Osteocyte (in vitro differentiated cells): ENCODE measurements at regions not wholly inside any gene's neighbourhood (a gene's known extent, or its start where the extent isn't known, plus 50 kb on each side); places are given as distances from the start of the nearest gene placed in this dataset.

Source experiments
- DNase-seq: peaks from one replicate; pipeline ENCODE4 v3.0.0; 2021; ENCODE audit warnings: mixed read lengths; ENCODE audit not compliant: unreplicated experiment; ENCODE audit errors: extremely low spot score
- H3K27ac Mint-ChIP-seq: one replicate; pipeline ENCODE4 v1.8.0; 2021; ENCODE audit warnings: mild to moderate bottlenecking, mixed read lengths; ENCODE audit not compliant: unreplicated experiment
- H3K27me3 Mint-ChIP-seq: one replicate; pipeline ENCODE4 v1.8.0; 2021; ENCODE audit warnings: mixed read lengths; ENCODE audit not compliant: unreplicated experiment
- H3K36me3 Mint-ChIP-seq: one replicate; pipeline ENCODE4 v1.8.0; 2021; ENCODE audit warnings: mixed read lengths; ENCODE audit not compliant: unreplicated experiment
- H3K4me1 Mint-ChIP-seq: one replicate; pipeline ENCODE4 v1.8.0; 2021; ENCODE audit warnings: mixed read lengths; ENCODE audit not compliant: unreplicated experiment
- H3K4me3 Mint-ChIP-seq: one replicate; pipeline ENCODE4 v1.8.0; 2021; ENCODE audit warnings: mild to moderate bottlenecking, moderate library complexity, mixed read lengths; ENCODE audit not compliant: unreplicated experiment
- H3K9me3 Mint-ChIP-seq: one replicate; pipeline ENCODE4 v1.8.0; 2021; ENCODE audit warnings: mixed read lengths; ENCODE audit not compliant: unreplicated experiment
- CTCF ChIP-seq: fragments of 200-600 bp; sonication (generic); IDR thresholded peaks from 2 replicates; pipeline ENCODE4 v1.5.0; 2021; ENCODE audit warnings: antibody characterized with exemption, mild to moderate bottlenecking, moderate library complexity

DNA sequence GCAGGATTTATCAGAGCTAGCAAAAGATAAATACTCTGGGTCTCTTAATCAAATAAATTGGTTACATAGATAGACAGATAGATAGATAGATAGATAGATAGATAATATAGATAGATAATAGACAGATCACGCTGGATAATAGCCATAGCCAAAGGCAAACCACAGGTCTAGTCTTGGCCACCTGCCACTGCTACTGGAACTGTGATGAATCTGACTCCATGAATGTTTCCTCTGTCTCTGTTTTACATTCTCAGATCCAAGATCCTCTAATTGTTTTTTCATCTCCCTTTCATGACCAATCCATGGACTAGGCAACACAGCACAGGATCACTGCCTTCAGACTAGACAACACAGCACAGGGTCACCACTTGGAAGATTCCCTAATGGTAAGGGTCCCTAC, 444.7 kb upstream of the NFIA start:
- DNase-seq: no peak
- H3K4me3 Mint-ChIP-seq: no peak overlapping the region
- H3K36me3 Mint-ChIP-seq: no peaks in the 10 kb centered on the region
- H3K4me1 Mint-ChIP-seq: peaks cover 8% of the 10 kb centered on the region
- TF ChIP-seq CTCF: no peak
- H3K9me3 Mint-ChIP-seq: no peaks in the 10 kb centered on the region
- peaks cover 18% of the 10 kb centered on the region for H3K27me3 Mint-ChIP-seq
- H3K27ac Mint-ChIP-seq: no peak overlapping the region

- H3K9me3 Mint-ChIP-seq: no peaks in the 10 kb centered on the region
- H3K4me1 Mint-ChIP-seq: peaks cover 8% of the 10 kb centered on the region
- DNase-seq: no peak
- H3K27me3 Mint-ChIP-seq: peaks cover 25% of the 10 kb centered on the region
- H3K36me3 Mint-ChIP-seq: no peaks in the 10 kb centered on the region
- H3K27ac Mint-ChIP-seq: no peak overlapping the region
- TF ChIP-seq CTCF: no peak
- no peak overlapping the region for H3K4me3 Mint-ChIP-seq
Measured at GRCh38 chr1:60636946-60637345, 445.4 kb upstream of the NFIA start.

GRCh38 chr1:60634106-60634505, 448.3 kb upstream of the NFIA start:
- Mint-ChIP-seq H3K27me3 (peaks cover 36% of the 10 kb centered on the region), H3K9me3 (no peaks in the 10 kb centered on the region), H3K4me1 (peaks cover 8% of the 10 kb centered on the region), H3K36me3 (no peaks in the 10 kb centered on the region), H3K4me3 (no peak overlapping the region), H3K27ac (no peak overlapping the region)
- no peak for DNase-seq
- TF ChIP-seq CTCF: no peak

- Mint-ChIP-seq H3K9me3 (no peaks in the 10 kb centered on the region), H3K4me1 (peaks cover 25% of the 10 kb centered on the region), H3K27ac (no peak overlapping the region), H3K36me3 (no peaks in the 10 kb centered on the region), H3K27me3 (no peaks in the 10 kb centered on the region), H3K4me3 (no peak overlapping the region)
- no peak for DNase-seq
- TF ChIP-seq CTCF: no peak
Measured at GRCh38 chr1:60622486-60622885, 459.9 kb upstream of the NFIA start.

- Mint-ChIP-seq H3K4me3 (no peak overlapping the region), H3K4me1 (peaks cover 25% of the 10 kb centered on the region), H3K27ac (no peak overlapping the region), H3K9me3 (no peaks in the 10 kb centered on the region), H3K27me3 (no peaks in the 10 kb centered on the region), H3K36me3 (no peaks in the 10 kb centered on the region)
- no peak for DNase-seq
- TF ChIP-seq CTCF: no peak
Measured at GRCh38 chr1:60621368-60621851, 461.0 kb upstream of the NFIA start.
